GM20000 (cell line): ENCODE measurements at regions not wholly inside any gene's neighbourhood (a gene's known extent, or its start where the extent isn't known, plus 50 kb on each side); places are given as distances from the start of the nearest gene placed in this dataset.

Experiments used
- DNase-seq: peaks from one replicate; pipeline ENCODE4 v3.0.0; 2012; ENCODE audit warnings: low spot score
- CTCF ChIP-seq: IDR thresholded peaks from 2 replicates; pipeline ENCODE4 v1.5.1; 2012; ENCODE audit warnings: mild to moderate bottlenecking, control low read depth; ENCODE audit errors: extremely low read depth, missing control alignments

- no peak for DNase-seq
- TF ChIP-seq CTCF, result no peak
Measured at GRCh38 chr6:139551376-139551775, 176.9 kb upstream of the CITED2 start.

- no peak for DNase-seq
- no peak for TF ChIP-seq CTCF
Measured at GRCh38 chr6:139550361-139550760, 175.9 kb upstream of the CITED2 start.

GRCh38 chr6:139549561-139550070 lies 175.2 kb upstream of the CITED2 start:
- no peak for TF ChIP-seq CTCF

GRCh38 chr6:139547804-139548203 lies 173.4 kb upstream of the CITED2 start:
- DNase-seq, result no peak
- TF ChIP-seq CTCF, result no peak

More at GRCh38 chr6:139549561-139550070, 175.2 kb upstream of the CITED2 start:
- no peak for DNase-seq

GRCh38 chr6:139547122-139547776 lies 172.8 kb upstream of the CITED2 start:
- no peak for TF ChIP-seq CTCF
- no peak for DNase-seq

- DNase-seq, result no peak
- TF ChIP-seq CTCF, result no peak
Measured at GRCh38 chr6:139546106-139546472, 171.6 kb upstream of the CITED2 start.

- DNase-seq, result no peak
- no peak for TF ChIP-seq CTCF
Measured at GRCh38 chr6:139545206-139546105, 171.0 kb upstream of the CITED2 start.
